Dermis blood vessel endothelial cell (primary cell): ENCODE measurements at regions not wholly inside any gene's neighbourhood (a gene's known extent, or its start where the extent isn't known, plus 50 kb on each side); places are given as distances from the start of the nearest gene placed in this dataset.
"Not testable (repeated sequence)": the region's sequence is repeated elsewhere in the genome, so short reads cannot be mapped to it uniquely, and the experiment has no call there.

ENCODE experiments used
- DNase-seq: peaks from one replicate; pipeline ENCODE4 v3.0.0; 2010

- no peak for DNase-seq
Measured at GRCh38 chr6:140155451-140156126, 781.1 kb upstream of the CITED2 start.

GRCh38 chr6:140153703-140154102, 779.3 kb upstream of the CITED2 start:
- DNase-seq: peak; percentile 24

- DNase-seq: not testable (repeated sequence)
Measured at GRCh38 chr6:140147825-140148814, 773.7 kb upstream of the CITED2 start.

GRCh38 chr6:140140891-140141290, 766.4 kb upstream of the CITED2 start:
- no peak for DNase-seq

GRCh38 chr6:140138311-140139010, 764.0 kb upstream of the CITED2 start:
- DNase-seq: peak; percentile 74

- DNase-seq: no peak
Measured at GRCh38 chr6:140134224-140134623, 759.8 kb upstream of the CITED2 start.

GRCh38 chr6:140130074-140130473, 755.6 kb upstream of the CITED2 start:
- no peak for DNase-seq

GRCh38 chr6:140124498-140124897, 750.0 kb upstream of the CITED2 start:
- DNase-seq: no peak

- no peak for DNase-seq
Measured at GRCh38 chr6:140108167-140108566, 733.7 kb upstream of the CITED2 start.

- no peak for DNase-seq
Measured at GRCh38 chr6:140107216-140107615, 732.8 kb upstream of the CITED2 start.

GRCh38 chr6:140105857-140106256, 731.4 kb upstream of the CITED2 start:
- DNase-seq: peak; percentile 4

GRCh38 chr6:140105241-140105640, 730.8 kb upstream of the CITED2 start:
- no peak for DNase-seq

- no peak for DNase-seq
Measured at GRCh38 chr6:140101818-140102217, 727.4 kb upstream of the CITED2 start.

GRCh38 chr6:140101367-140101766, 726.9 kb upstream of the CITED2 start:
- DNase-seq: no peak

- DNase-seq: no peak
Measured at GRCh38 chr6:140095532-140095931, 721.1 kb upstream of the CITED2 start.

- no peak for DNase-seq
Measured at GRCh38 chr6:140091895-140092294, 717.4 kb upstream of the CITED2 start.

GRCh38 chr6:140090871-140091270, 716.4 kb upstream of the CITED2 start:
- DNase-seq: no peak

- DNase-seq: no peak
Measured at GRCh38 chr6:140083375-140083774, 708.9 kb upstream of the CITED2 start.

GRCh38 chr6:140082867-140083297, 708.4 kb upstream of the CITED2 start:
- DNase-seq: peak; percentile 6

GRCh38 chr6:140079328-140079727, 704.9 kb upstream of the CITED2 start:
- DNase-seq: peak; percentile 27

GRCh38 chr6:140078561-140079125, 704.2 kb upstream of the CITED2 start:
- DNase-seq: peak; percentile 78

- DNase-seq: no peak
Measured at GRCh38 chr6:140077827-140078560, 703.5 kb upstream of the CITED2 start.
